ENCODE measurements at regions not wholly inside any gene's neighbourhood (a gene's known extent, or its start where the extent isn't known, plus 50 kb on each side); places are given as distances from the start of the nearest gene placed in this dataset.

- ChIA-PET POLR2A (ENCODE audit: unreplicated experiment) (no interaction called here), CTCF (no interaction called here)
- H3K27ac ChIP-seq, result no peak overlapping the region
- no peak for DNase-seq
- no peak overlapping the region for H2AFZ ChIP-seq
- H3K79me2 ChIP-seq (ENCODE audit: low read depth), result no peaks in the 10 kb centered on the region
- no peaks in the 10 kb centered on the region for H3K9me3 ChIP-seq (ENCODE audit: insufficient read depth, low read depth)
- H3K27me3 ChIP-seq (ENCODE audit: insufficient read depth, low read depth), result no peaks in the 10 kb centered on the region
- H3K4me1 ChIP-seq (replicated peaks; ENCODE audit: insufficient read depth), result no peaks in the 10 kb centered on the region
- H3F3A ChIP-seq (ENCODE audit: insufficient read depth, low read depth), result no peaks in the 10 kb centered on the region
- no peaks in the 10 kb centered on the region for H3K36me3 ChIP-seq (ENCODE audit: low read depth)
- H3K9me2 ChIP-seq (ENCODE audit: insufficient read depth), result no peaks in the 10 kb centered on the region
- BruUV-seq (replicated peaks), result no TSS peak
- TF ChIP-seq EZH2 (IDR thresholded peaks at IDR 0.05; ENCODE audit: low read depth) (no peak), CTCF (conservative IDR thresholded peaks at IDR 0.05) (no peak)
- H4K20me1 ChIP-seq (ENCODE audit: insufficient read depth), result no peaks in the 10 kb centered on the region
- intact Hi-C loops (cut with micrococcal nuclease; ENCODE audit: unreplicated experiment), result no loop called here
- H3K4me2 ChIP-seq, result no peak overlapping the region
- no peak overlapping the region for H3K4me3 ChIP-seq
Measured at GRCh38 chr20:55579802-55580201, 425.5 kb downstream of the CBLN4 start.

- ChIA-PET POLR2A (ENCODE audit: unreplicated experiment) (no interaction called here), CTCF (no interaction called here)
Measured at GRCh38 chr20:55576981-55577380, 428.3 kb downstream of the CBLN4 start.

GRCh38 chr20:55569084-55569483 is 436.2 kb downstream of the CBLN4 start:
- Histone ChIP-seq H3K9me3 (ENCODE audit: insufficient read depth, low read depth) (no peaks in the 10 kb centered on the region), H3K9me2 (ENCODE audit: insufficient read depth) (no peaks in the 10 kb centered on the region), H4K20me1 (ENCODE audit: insufficient read depth) (no peaks in the 10 kb centered on the region), H3K27ac (no peak overlapping the region), H2AFZ (no peak overlapping the region), H3K4me2 (no peak overlapping the region), H3K79me2 (ENCODE audit: low read depth) (no peaks in the 10 kb centered on the region), H3K27me3 (ENCODE audit: insufficient read depth, low read depth) (no peaks in the 10 kb centered on the region), H3K4me1 (replicated peaks; ENCODE audit: insufficient read depth) (no peaks in the 10 kb centered on the region), H3K4me3 (no peak overlapping the region), H3K36me3 (ENCODE audit: low read depth) (no peaks in the 10 kb centered on the region), H3F3A (ENCODE audit: insufficient read depth, low read depth) (no peaks in the 10 kb centered on the region)
- TF ChIP-seq EZH2 (IDR thresholded peaks at IDR 0.05; ENCODE audit: low read depth) (no peak), CTCF (conservative IDR thresholded peaks at IDR 0.05) (no peak)
- no TSS peak for BruUV-seq (replicated peaks)
- DNase-seq, result no peak
- CTCF ChIA-PET, result no interaction called here
- POLR2A ChIA-PET (ENCODE audit: unreplicated experiment), result no interaction called here
- intact Hi-C loops (cut with micrococcal nuclease; ENCODE audit: unreplicated experiment), result no loop called here

More at GRCh38 chr20:55576981-55577380, 428.3 kb downstream of the CBLN4 start:
- intact Hi-C loops (cut with micrococcal nuclease; ENCODE audit: unreplicated experiment), result no loop called here
- Histone ChIP-seq H3K27me3 (ENCODE audit: insufficient read depth, low read depth) (no peaks in the 10 kb centered on the region), H3K36me3 (ENCODE audit: low read depth) (no peaks in the 10 kb centered on the region), H2AFZ (no peak overlapping the region), H3K4me2 (no peak overlapping the region), H3K79me2 (ENCODE audit: low read depth) (no peaks in the 10 kb centered on the region), H3K27ac (no peak overlapping the region), H3K4me3 (no peak overlapping the region), H4K20me1 (ENCODE audit: insufficient read depth) (no peaks in the 10 kb centered on the region), H3F3A (ENCODE audit: insufficient read depth, low read depth) (no peaks in the 10 kb centered on the region), H3K4me1 (replicated peaks; ENCODE audit: insufficient read depth) (no peaks in the 10 kb centered on the region), H3K9me3 (ENCODE audit: insufficient read depth, low read depth) (no peaks in the 10 kb centered on the region), H3K9me2 (ENCODE audit: insufficient read depth) (no peaks in the 10 kb centered on the region)
- TF ChIP-seq CTCF (conservative IDR thresholded peaks at IDR 0.05), result no peak
- TF ChIP-seq EZH2 (IDR thresholded peaks at IDR 0.05; ENCODE audit: low read depth), result no peak
- no peak for DNase-seq
- BruUV-seq (replicated peaks), result no TSS peak

Measured in PC-9 (cell line).